HepG2 (cell line): ENCODE measurements at regions not wholly inside any gene's neighbourhood (a gene's known extent, or its start where the extent isn't known, plus 50 kb on each side); places are given as distances from the start of the nearest gene placed in this dataset.

Experiments used
- ATAC-seq: fragments of 200-7000 bp; cut with Tn5 transposase; 3 replicates; pipeline ENCODE4 v1.9.1; 2020; ENCODE audit warnings: mild to moderate bottlenecking, moderate library complexity
- BruUV-seq: library from RNA; stranded (reverse); fragments of 400-500 nt; replicated peaks from 2 replicates; lab custom pipeline; 2021; lab: Mats Ljungman, UMichigan
- CTCF ChIA-PET: fragments of 300-600 bp; formaldehyde crosslinking; extraction: SDS; loops from one replicate; lab custom pipeline; 2021; ENCODE audit warnings: low total read pairs, inconsistent platforms, low intra/inter-chr PET ratio; lab: Yijun Ruan, JAX
- POLR2A ChIA-PET: fragments of 350-600 bp; sonication (Branson Sonifier 250); formaldehyde crosslinking; loops from one replicate; lab custom pipeline; 2020; ENCODE audit warnings: antibody characterized with exemption, inconsistent platforms; lab: Yijun Ruan, JAX
- DNase-seq: peaks from one replicate; pipeline ENCODE4 v3.0.0-alpha.2; 2015; ENCODE audit warnings: low spot score
- FAIRE-seq: peaks from 3 replicates; lab custom pipeline; 2011; peaks lifted over from hg19 to GRCh38; lab: Jason Lieb, UNC
- H2AFZ ChIP-seq: one replicate; pipeline ENCODE4 v1.6.1; 2011; ENCODE audit warnings: low read length, inconsistent platforms
- H3K27ac ChIP-seq: fragments of 300-600 bp; 3 replicates; pipeline ENCODE4 v1.8.0; 2011; ENCODE audit warnings: mixed run types, mild to moderate bottlenecking, mixed read lengths, low read length, inconsistent platforms; ENCODE audit not compliant: insufficient read depth; ENCODE audit errors: extremely low read length
- H3K27me3 ChIP-seq, 2 experiments: fragments of 200-600 bp in 1 of 2; 2 replicates in 1 of 2; 3 replicates in 1 of 2; pipeline versions ENCODE4 v1.6.0 to v1.8.0; 2011; ENCODE audit warnings: low read length in 2 of 2, mild to moderate bottlenecking in 2 of 2, moderate library complexity in 2 of 2, inconsistent platforms in 1 of 2; ENCODE audit not compliant: insufficient read depth in 2 of 2, control insufficient read depth in 1 of 2
- H3K36me3 ChIP-seq, 2 experiments: fragments of 200-600 bp in 1 of 2; replicated peaks in 1 of 2; 2 replicates in 1 of 2; 3 replicates in 1 of 2; pipeline versions ENCODE4 v1.5.1 to v1.8.0; 2011; ENCODE audit warnings: low read length in 2 of 2, inconsistent platforms in 1 of 2; ENCODE audit not compliant: insufficient read depth in 2 of 2, control insufficient read depth in 1 of 2
- H3K4me1 ChIP-seq: 2 replicates; pipeline ENCODE4 v1.5.1; 2012; ENCODE audit warnings: low read length, inconsistent platforms; ENCODE audit not compliant: insufficient read depth
- H3K4me2 ChIP-seq: 2 replicates; pipeline ENCODE4 v1.6.0; 2011; ENCODE audit warnings: low read depth, low read length, inconsistent platforms
- H3K4me3 ChIP-seq, 3 experiments: fragments of 200-600 bp in 1 of 3; sonication (generic), shearing (Covaris generic) in 1 of 3; replicated peaks in 1 of 3; 2 replicates each; pipeline ENCODE4 v1.5.1; 2011 to 2016; ENCODE audit warnings: low read length in 3 of 3, inconsistent platforms in 2 of 3, low read depth in 2 of 3, mild to moderate bottlenecking in 2 of 3, control low read depth in 1 of 3, mixed read lengths in 1 of 3; ENCODE audit not compliant: insufficient read depth in 1 of 3
- H3K79me2 ChIP-seq: one replicate; pipeline ENCODE4 v1.6.1; 2011; ENCODE audit warnings: low read length, inconsistent platforms; ENCODE audit not compliant: insufficient read depth
- H3K9ac ChIP-seq: 2 replicates; pipeline ENCODE4 v1.6.0; 2011; ENCODE audit warnings: mild to moderate bottlenecking, low read depth, low read length, inconsistent platforms; ENCODE audit not compliant: insufficient read depth
- H3K9me3 ChIP-seq: 2 replicates; pipeline ENCODE4 v1.5.1; 2012; ENCODE audit warnings: mild to moderate bottlenecking, low read length
- H4K20me1 ChIP-seq: 2 replicates; pipeline ENCODE4 v1.6.0; 2011; ENCODE audit warnings: inconsistent platforms, mild to moderate bottlenecking, low read length, moderate library complexity; ENCODE audit not compliant: insufficient read depth
- GATA4 ChIP-seq: sonication (generic); IDR thresholded peaks from 2 replicates; pipeline ENCODE4 v1.6.1; 2016; ENCODE audit warnings: antibody characterized with exemption, low read depth, borderline replicate concordance
- HBP1 ChIP-seq: IDR thresholded peaks from 2 replicates; pipeline ENCODE4 v1.6.1; 2016; ENCODE audit warnings: low read depth, control low read depth
- HNF4A ChIP-seq: sonication (generic); formaldehyde crosslinking; IDR thresholded peaks from 2 replicates; pipeline ENCODE4 v1.4.0; 2020; ENCODE audit warnings: missing genetic modification reagents
- HOXA5 ChIP-seq: sonication (generic); formaldehyde crosslinking; IDR thresholded peaks from 2 replicates; pipeline ENCODE4 v1.4.0; 2020; ENCODE audit warnings: missing genetic modification reagents
- IKZF4 ChIP-seq: sonication (generic); formaldehyde crosslinking; IDR thresholded peaks from 2 replicates; pipeline ENCODE4 v1.5.1; 2020; ENCODE audit warnings: borderline replicate concordance, mild to moderate bottlenecking, low read depth, missing genetic modification reagents; ENCODE audit errors: not compliant biosample characterization
- IRF2 ChIP-seq: IDR thresholded peaks from 2 replicates; pipeline ENCODE4 v1.6.1; 2018; ENCODE audit warnings: missing genetic modification reagents, missing compliant biosample characterization
- LRRFIP1 ChIP-seq: sonication (generic); formaldehyde crosslinking; conservative IDR thresholded peaks from 2 replicates; pipeline ENCODE4 v1.4.0; 2020; ENCODE audit warnings: missing genetic modification reagents
- MAFF ChIP-seq: IDR thresholded peaks from 2 replicates; pipeline ENCODE4 v1.6.1; 2011; ENCODE audit warnings: low read depth, low read length, improper control_type of control experiment
- PLRG1 ChIP-seq: fragments of 450-650 bp; conservative IDR thresholded peaks from 2 replicates; pipeline ENCODE4 v1.6.1; 2016
- SATB2 ChIP-seq: sonication (generic); formaldehyde crosslinking; IDR thresholded peaks from 2 replicates; pipeline ENCODE4 v1.5.0; 2020; ENCODE audit warnings: missing genetic modification reagents
- TCF7 ChIP-seq: sonication (generic); IDR thresholded peaks from 2 replicates; pipeline ENCODE4 v1.6.1; 2016; ENCODE audit warnings: antibody characterized with exemption, low read depth
- ZHX1 ChIP-seq: sonication (generic); formaldehyde crosslinking; IDR thresholded peaks from 2 replicates; pipeline ENCODE4 v1.8.1; 2022; ENCODE audit warnings: low read depth, mild to moderate bottlenecking, missing genetic modification reagents
- WGBS: methylation state at CpG from one replicate; pipeline ENCODE4 v1.1.6; 2017; ENCODE audit warnings: low lambda C conversion rate; 5-methylcytosine and 5-hydroxymethylcytosine counted together
- in situ Hi-C: cut with HindIII; loops from 2 replicates; pipeline ENCODE4 v1.10.0; 2017; ENCODE audit warnings: low pct_unique_long_range_greater_than_20kb; ENCODE audit not compliant: extremely low pct_ligation_motif_present
- intact Hi-C: fragments of 100-400 bp; cut with micrococcal nuclease; formaldehyde crosslinking; loops from one replicate; pipeline ENCODE4 v1.10.0; 2022; ENCODE audit not compliant: unreplicated experiment

- TF ChIP-seq GATA4 = no peak
- TF ChIP-seq SATB2 (CRISPR knock-in tag) = no peak
- no peak for TF ChIP-seq LRRFIP1
- no peak for TF ChIP-seq IRF2 (CRISPR knock-in tag)
- TF ChIP-seq HBP1 (CRISPR knock-in tag) = no peak
- TF ChIP-seq MAFF = no peak
These were observed 941.0 kb upstream of the ADGRB3 start (continued) for GRCh38 chr6:67694127-67694526.

GRCh38 chr6:67689329-67689728, 945.8 kb upstream of the ADGRB3 start:
- FAIRE-seq (no peak), ATAC-seq (no peak), DNase-seq (no peak)
- no peaks in the 10 kb centered on the region for H3K9me3 ChIP-seq
- no peaks in the 10 kb centered on the region for H4K20me1 ChIP-seq
- ChIA-PET POLR2A (no interaction called here), CTCF (no interaction called here)
- no peak overlapping the region for H3K4me2 ChIP-seq
- no peak overlapping the region for H2AFZ ChIP-seq
- H3K79me2 ChIP-seq = no peaks in the 10 kb centered on the region
- H3K9ac ChIP-seq = no peak overlapping the region
- BruUV-seq = no TSS peak
- WGBS = 0% methylated on average over 1 of the region's 1 CpG
- H3K4me1 ChIP-seq = no peaks in the 10 kb centered on the region
- H3K4me3 ChIP-seq = no peak overlapping the region
- H3K27me3 ChIP-seq = no peaks in the 10 kb centered on the region; a peak in 1 of 5 replicates
- no peaks in the 10 kb centered on the region for H3K36me3 ChIP-seq
- TF ChIP-seq IKZF4 (CRISPR knock-in tag) = no peak
- TF ChIP-seq PLRG1 = no peak
- TF ChIP-seq ZHX1 (CRISPR knock-in tag) = no peak
- TF ChIP-seq TCF7 = no peak
- TF ChIP-seq HOXA5 = no peak
- TF ChIP-seq HNF4A (CRISPR knock-in tag) = no peak
- intact Hi-C loops (no loop called here), in situ Hi-C loops (no loop called here)
- H3K27ac ChIP-seq = no peak overlapping the region
